CD14-positive monocyte (primary cell): ENCODE measurements at regions not wholly inside any gene's neighbourhood (a gene's known extent, or its start where the extent isn't known, plus 50 kb on each side); places are given as distances from the start of the nearest gene placed in this dataset.

Experiments used
- DNase-seq, 3 donors: peaks; one replicate each; pipeline ENCODE4 v3.0.0-alpha.2; 2011 to 2022
- H2AFZ ChIP-seq: 2 replicates; pipeline ENCODE4 v1.6.0; 2012; ENCODE audit warnings: mild to moderate bottlenecking, low read depth, low read length, inconsistent platforms; ENCODE audit not compliant: insufficient read depth, poor library complexity, severe bottlenecking
- H3K27ac ChIP-seq, 2 donors: 1 replicate in 1 of 2; 2 replicates in 1 of 2; pipeline ENCODE4 v1.5.1; 2012 to 2013; ENCODE audit warnings: low read length in 2 of 2, control low read depth in 1 of 2, inconsistent platforms in 1 of 2, low read depth in 1 of 2, mild to moderate bottlenecking in 1 of 2
- H3K27me3 ChIP-seq, 2 donors: one replicate each; pipeline versions ENCODE4 v1.6.0 to v1.6.1; 2011 to 2013; ENCODE audit warnings: low read length in 2 of 2; ENCODE audit not compliant: control insufficient read depth in 2 of 2, insufficient read depth in 2 of 2
- H3K36me3 ChIP-seq, 2 donors: replicated peaks in 1 of 2; 1 replicate in 1 of 2; 2 replicates in 1 of 2; pipeline versions ENCODE4 v1.5.1 to v1.6.1; 2012 to 2013; ENCODE audit warnings: low read length in 2 of 2, control low read depth in 1 of 2, inconsistent platforms in 1 of 2, mild to moderate bottlenecking in 1 of 2; ENCODE audit not compliant: insufficient read depth in 2 of 2, control insufficient read depth in 1 of 2
- H3K4me1 ChIP-seq, 2 donors: 1 replicate in 1 of 2; 2 replicates in 1 of 2; pipeline versions ENCODE4 v1.5.1 to v1.6.1; 2012 to 2013; ENCODE audit warnings: low read length in 2 of 2, control low read depth in 1 of 2, inconsistent platforms in 1 of 2, mild to moderate bottlenecking in 1 of 2, moderate library complexity in 1 of 2; ENCODE audit not compliant: insufficient read depth in 2 of 2, control insufficient read depth in 1 of 2
- H3K4me2 ChIP-seq: replicated peaks from 2 replicates; pipeline ENCODE3; 2012; ENCODE audit warnings: low read length, moderate library complexity, mild to moderate bottlenecking; ENCODE audit not compliant: poor library complexity, severe bottlenecking; ENCODE audit errors: extremely low read depth
- H3K4me3 ChIP-seq, 3 experiments: fragments of 200-600 bp in 1 of 3; sonication (generic) in 1 of 3; replicated peaks in 1 of 3; 1 replicate in 2 of 3; 2 replicates in 1 of 3; pipeline ENCODE4 v1.5.1; 2011 to 2013; ENCODE audit warnings: low read length in 3 of 3, mild to moderate bottlenecking in 3 of 3, control low read depth in 2 of 3, low read depth in 2 of 3, inconsistent platforms in 1 of 3, moderate library complexity in 1 of 3
- H3K79me2 ChIP-seq: 2 replicates; pipeline ENCODE4 v1.6.0; 2012; ENCODE audit warnings: mild to moderate bottlenecking, control low read depth, inconsistent platforms, low read length, moderate library complexity; ENCODE audit not compliant: insufficient read depth
- H3K9ac ChIP-seq: 2 replicates; pipeline ENCODE4 v1.6.0; 2017; ENCODE audit warnings: low read length, mild to moderate bottlenecking; ENCODE audit not compliant: insufficient read depth, poor library complexity, severe bottlenecking
- H3K9me3 ChIP-seq, 2 donors: replicated peaks in 1 of 2; 1 replicate in 1 of 2; 2 replicates in 1 of 2; pipeline versions ENCODE4 v1.5.1 to v1.6.1; 2012 to 2013; ENCODE audit warnings: low read length in 2 of 2, control low read depth in 1 of 2; ENCODE audit not compliant: control insufficient read depth in 1 of 2, insufficient read depth in 1 of 2
- H4K20me1 ChIP-seq: 2 replicates; pipeline ENCODE4 v1.6.0; 2012; ENCODE audit warnings: mild to moderate bottlenecking, low read length, control low read depth, moderate library complexity; ENCODE audit not compliant: insufficient read depth
- H3K27ac Mint-ChIP-seq, 7 donors: one replicate each; pipeline ENCODE4 v1.8.0; 2020; ENCODE audit warnings: mild to moderate bottlenecking in 7 of 7, mixed read lengths in 7 of 7, moderate library complexity in 6 of 7, inconsistent platforms in 2 of 7
- H3K27me3 Mint-ChIP-seq, 3 donors: one replicate each; pipeline ENCODE4 v1.8.0; 2021 to 2022; ENCODE audit warnings: low read depth in 3 of 3, mild to moderate bottlenecking in 3 of 3, mixed read lengths in 3 of 3, moderate library complexity in 3 of 3, inconsistent platforms in 1 of 3
- H3K36me3 Mint-ChIP-seq, 2 donors: one replicate each; pipeline ENCODE4 v1.8.0; 2020; ENCODE audit warnings: mixed read lengths in 2 of 2, inconsistent platforms in 1 of 2, mild to moderate bottlenecking in 1 of 2
- H3K4me1 Mint-ChIP-seq: one replicate; pipeline ENCODE4 v1.8.0; 2020; ENCODE audit warnings: mild to moderate bottlenecking, mixed read lengths
- H3K4me3 Mint-ChIP-seq, 2 donors: one replicate each; pipeline ENCODE4 v1.8.0; 2020; ENCODE audit warnings: mild to moderate bottlenecking in 2 of 2, mixed read lengths in 2 of 2, moderate library complexity in 1 of 2
- H3K9me3 Mint-ChIP-seq, 7 donors: one replicate each; pipeline ENCODE4 v1.8.0; 2020 to 2022; ENCODE audit warnings: mixed read lengths in 7 of 7, mild to moderate bottlenecking in 6 of 7, moderate library complexity in 6 of 7, inconsistent platforms in 2 of 7
- CTCF ChIP-seq: fragments of 200-600 bp; IDR thresholded peaks from one replicate; pipeline ENCODE4 v1.8.0; 2022; ENCODE audit warnings: antibody characterized with exemption, mild to moderate bottlenecking
- WGBS: methylation state at CpG from one replicate; pipeline ENCODE4 v1.1.5; 2013; ENCODE audit warnings: missing lambda C conversion rate; ENCODE audit not compliant: insufficient coverage; 5-methylcytosine and 5-hydroxymethylcytosine counted together
- intact Hi-C, 2 donors: fragments of 100-400 bp; cut with micrococcal nuclease; formaldehyde crosslinking; loops; one replicate each; pipeline versions ENCODE4 v1.15.0 to v1.15.1; 2023

GRCh38 chr4:148980782-148981480 is 538.7 kb upstream of the NR3C2 start:
- no peak overlapping the region for H3K27ac Mint-ChIP-seq
- H2AFZ ChIP-seq = no peak overlapping the region

GRCh38 chr4:148978301-148978700 is 536.1 kb upstream of the NR3C2 start:
- Mint-ChIP-seq H3K9me3 (peaks cover 0 to 10% (median 3%) of the 10 kb centered on the region in 7 donors), H3K27ac (no peak overlapping the region), H3K36me3 (no peaks in the 10 kb centered on the region), H3K4me1 (no peaks in the 10 kb centered on the region), H3K27me3 (no peaks in the 10 kb centered on the region), H3K4me3 (no peak overlapping the region)
- WGBS = 86% methylated on average over 3 of the region's 3 CpGs
- Histone ChIP-seq H3K4me3 (no peak overlapping the region), H3K4me2 (no peak overlapping the region), H3K9ac (no peak overlapping the region), H3K4me1 (no peaks in the 10 kb centered on the region), H4K20me1 (no peaks in the 10 kb centered on the region), H3K27ac (no peak overlapping the region), H2AFZ (no peak overlapping the region), H3K9me3 (peaks cover 4 to 6% of the 10 kb centered on the region in 2 donors), H3K27me3 (no peaks in the 10 kb centered on the region), H3K36me3 (no peaks in the 10 kb centered on the region), H3K79me2 (no peaks in the 10 kb centered on the region)
- intact Hi-C loops = no loop called here
- DNase-seq = no peak
- TF ChIP-seq CTCF = no peak

More at GRCh38 chr4:148980782-148981480, 538.7 kb upstream of the NR3C2 start:
- no peaks in the 10 kb centered on the region for H3K79me2 ChIP-seq
- no peak for DNase-seq
- H3K4me3 Mint-ChIP-seq = no peak overlapping the region
- no peak for TF ChIP-seq CTCF
- H3K9ac ChIP-seq = no peak overlapping the region
- no peaks in the 10 kb centered on the region for H3K36me3 Mint-ChIP-seq
- no peaks in the 10 kb centered on the region for H3K4me1 Mint-ChIP-seq
- no peak overlapping the region for H3K4me3 ChIP-seq
- H3K9me3 ChIP-seq = peaks cover 14% of the 10 kb centered on the region in 2 donors
- intact Hi-C loops = no loop called here
- H3K27me3 ChIP-seq = no peaks in the 10 kb centered on the region
- H3K4me1 ChIP-seq = no peaks in the 10 kb centered on the region
- no peak overlapping the region for H3K4me2 ChIP-seq
- H3K36me3 ChIP-seq = no peaks in the 10 kb centered on the region
- H3K27ac ChIP-seq = no peak overlapping the region
- no peaks in the 10 kb centered on the region for H3K27me3 Mint-ChIP-seq
- peaks cover 0 to 13% (median 3%) of the 10 kb centered on the region in 7 donors for H3K9me3 Mint-ChIP-seq
- no peaks in the 10 kb centered on the region for H4K20me1 ChIP-seq
